Gastrocnemius medialis (tissue), 4 donors: ENCODE measurements at regions not wholly inside any gene's neighbourhood (a gene's known extent, or its start where the extent isn't known, plus 50 kb on each side); places are given as distances from the start of the nearest gene placed in this dataset.

Experiments used
- POLR2A ChIP-seq, 2 donors: fragments of 450-650 bp; IDR thresholded peaks; one replicate each; pipeline ENCODE4 v1.6.1; 2017; ENCODE audit warnings: antibody characterized with exemption in 2 of 2, mild to moderate bottlenecking in 2 of 2, moderate library complexity in 2 of 2
- TF ChIP-seq, protein P1 (sequence below), 5 experiments: fragments of 450-650 bp in 3 of 5; fragments of 200-600 bp in 2 of 5; sonication (generic) in 2 of 5; IDR thresholded peaks in 4 of 5; conservative IDR thresholded peaks in 1 of 5; 1 replicate in 4 of 5; 2 replicates in 1 of 5; pipeline ENCODE4 v1.5.1; 2016 to 2019; ENCODE audit warnings: antibody characterized with exemption in 5 of 5, mild to moderate bottlenecking in 3 of 5, moderate library complexity in 3 of 5

DNA sequence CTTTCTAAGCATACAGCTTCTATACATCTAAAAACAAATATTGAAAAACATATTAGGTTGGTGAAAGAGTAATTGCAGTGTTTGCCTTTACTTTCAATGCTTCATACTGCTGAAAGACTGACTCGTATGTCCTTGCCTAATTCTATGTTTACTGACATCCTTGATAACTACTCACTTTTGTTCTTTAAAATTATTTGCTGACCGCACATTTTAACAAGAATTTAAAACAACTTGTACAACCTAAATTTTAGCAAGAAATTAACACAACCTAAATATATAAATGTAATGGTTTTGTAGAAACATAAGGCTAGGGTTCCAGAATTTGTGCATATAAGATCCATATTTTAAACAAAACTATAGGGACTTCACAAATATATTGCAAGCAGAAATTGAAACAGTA is 640.2 kb upstream of the MMS22L start:
- TF ChIP-seq POLR2A (IDR thresholded peaks at IDR 0.05): no peak
- TF ChIP-seq, protein P1, sequence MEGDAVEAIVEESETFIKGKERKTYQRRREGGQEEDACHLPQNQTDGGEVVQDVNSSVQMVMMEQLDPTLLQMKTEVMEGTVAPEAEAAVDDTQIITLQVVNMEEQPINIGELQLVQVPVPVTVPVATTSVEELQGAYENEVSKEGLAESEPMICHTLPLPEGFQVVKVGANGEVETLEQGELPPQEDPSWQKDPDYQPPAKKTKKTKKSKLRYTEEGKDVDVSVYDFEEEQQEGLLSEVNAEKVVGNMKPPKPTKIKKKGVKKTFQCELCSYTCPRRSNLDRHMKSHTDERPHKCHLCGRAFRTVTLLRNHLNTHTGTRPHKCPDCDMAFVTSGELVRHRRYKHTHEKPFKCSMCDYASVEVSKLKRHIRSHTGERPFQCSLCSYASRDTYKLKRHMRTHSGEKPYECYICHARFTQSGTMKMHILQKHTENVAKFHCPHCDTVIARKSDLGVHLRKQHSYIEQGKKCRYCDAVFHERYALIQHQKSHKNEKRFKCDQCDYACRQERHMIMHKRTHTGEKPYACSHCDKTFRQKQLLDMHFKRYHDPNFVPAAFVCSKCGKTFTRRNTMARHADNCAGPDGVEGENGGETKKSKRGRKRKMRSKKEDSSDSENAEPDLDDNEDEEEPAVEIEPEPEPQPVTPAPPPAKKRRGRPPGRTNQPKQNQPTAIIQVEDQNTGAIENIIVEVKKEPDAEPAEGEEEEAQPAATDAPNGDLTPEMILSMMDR (IDR thresholded peaks at IDR 0.05 in 4 of 5, conservative IDR thresholded peaks at IDR 0.05 in 1 of 5): no peak
